Progenitor cell of endocrine pancreas (in vitro differentiated cells): ENCODE measurements at regions not wholly inside any gene's neighbourhood (a gene's known extent, or its start where the extent isn't known, plus 50 kb on each side); places are given as distances from the start of the nearest gene placed in this dataset.

Experiments
- DNase-seq: peaks from one replicate; pipeline ENCODE4 v3.0.0; 2021; ENCODE audit warnings: low spot score; ENCODE audit not compliant: unreplicated experiment
- H3K27ac Mint-ChIP-seq: 2 replicates; pipeline ENCODE4 v1.8.0; 2021; ENCODE audit warnings: mild to moderate bottlenecking, moderate library complexity, mixed read lengths
- H3K27me3 Mint-ChIP-seq: 2 replicates; pipeline ENCODE4 v1.8.0; 2021; ENCODE audit warnings: mixed read lengths
- H3K36me3 Mint-ChIP-seq: 2 replicates; pipeline ENCODE4 v1.8.0; 2022; ENCODE audit warnings: mixed read lengths; ENCODE audit not compliant: insufficient read depth
- H3K4me1 Mint-ChIP-seq: 2 replicates; pipeline ENCODE4 v1.8.0; 2021; ENCODE audit warnings: low read depth, mixed read lengths
- H3K4me3 Mint-ChIP-seq: 2 replicates; pipeline ENCODE4 v1.8.0; 2021; ENCODE audit warnings: low read depth, mild to moderate bottlenecking, moderate library complexity, mixed read lengths
- H3K9me3 Mint-ChIP-seq: 2 replicates; pipeline ENCODE4 v1.8.0; 2021; ENCODE audit warnings: low read depth, mixed read lengths
- TF ChIP-seq, protein P1 (sequence below): fragments of 200-600 bp; sonication (generic); IDR thresholded peaks from one replicate; pipeline ENCODE4 v1.5.0; 2021; ENCODE audit warnings: antibody characterized with exemption, mild to moderate bottlenecking; ENCODE audit not compliant: unreplicated experiment

DNA sequence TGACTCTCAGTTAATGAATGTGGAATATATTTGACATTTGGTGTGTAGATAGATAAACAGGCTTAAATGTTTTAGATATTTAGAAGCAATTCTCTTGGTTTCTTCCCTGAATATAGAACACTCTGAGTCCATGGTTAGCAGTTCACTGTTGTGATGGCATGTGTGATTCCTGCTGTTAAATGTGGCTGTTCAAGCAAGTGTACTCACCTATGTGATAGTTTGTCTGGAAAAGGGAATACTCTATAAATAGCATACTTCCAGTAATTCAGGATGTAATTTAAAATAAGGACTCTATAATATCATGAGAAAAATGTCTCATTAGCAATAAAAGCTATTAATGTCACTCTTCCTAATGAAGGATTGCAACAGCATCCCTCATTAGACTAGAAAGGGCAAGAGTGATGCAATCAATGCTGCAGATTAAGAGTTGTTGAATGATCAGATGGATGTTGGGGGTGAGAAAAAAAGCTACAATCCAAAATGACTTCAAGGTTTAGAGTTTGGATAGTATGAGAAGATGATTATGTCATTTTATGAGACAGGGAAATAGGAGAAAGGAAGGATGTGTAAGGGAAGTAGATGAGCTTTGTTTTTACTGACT lies 201.8 kb upstream of the WDFY3 start:
- no peaks in the 10 kb centered on the region for H3K27me3 Mint-ChIP-seq
- no peak overlapping the region for H3K4me3 Mint-ChIP-seq
- H3K27ac Mint-ChIP-seq: no peak overlapping the region
- H3K9me3 Mint-ChIP-seq: peaks cover 8% of the 10 kb centered on the region
- TF ChIP-seq, protein P1, sequence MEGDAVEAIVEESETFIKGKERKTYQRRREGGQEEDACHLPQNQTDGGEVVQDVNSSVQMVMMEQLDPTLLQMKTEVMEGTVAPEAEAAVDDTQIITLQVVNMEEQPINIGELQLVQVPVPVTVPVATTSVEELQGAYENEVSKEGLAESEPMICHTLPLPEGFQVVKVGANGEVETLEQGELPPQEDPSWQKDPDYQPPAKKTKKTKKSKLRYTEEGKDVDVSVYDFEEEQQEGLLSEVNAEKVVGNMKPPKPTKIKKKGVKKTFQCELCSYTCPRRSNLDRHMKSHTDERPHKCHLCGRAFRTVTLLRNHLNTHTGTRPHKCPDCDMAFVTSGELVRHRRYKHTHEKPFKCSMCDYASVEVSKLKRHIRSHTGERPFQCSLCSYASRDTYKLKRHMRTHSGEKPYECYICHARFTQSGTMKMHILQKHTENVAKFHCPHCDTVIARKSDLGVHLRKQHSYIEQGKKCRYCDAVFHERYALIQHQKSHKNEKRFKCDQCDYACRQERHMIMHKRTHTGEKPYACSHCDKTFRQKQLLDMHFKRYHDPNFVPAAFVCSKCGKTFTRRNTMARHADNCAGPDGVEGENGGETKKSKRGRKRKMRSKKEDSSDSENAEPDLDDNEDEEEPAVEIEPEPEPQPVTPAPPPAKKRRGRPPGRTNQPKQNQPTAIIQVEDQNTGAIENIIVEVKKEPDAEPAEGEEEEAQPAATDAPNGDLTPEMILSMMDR: no peak
- no peak for DNase-seq
- peaks cover 7% of the 10 kb centered on the region for H3K4me1 Mint-ChIP-seq
- H3K36me3 Mint-ChIP-seq: no peaks in the 10 kb centered on the region

DNA sequence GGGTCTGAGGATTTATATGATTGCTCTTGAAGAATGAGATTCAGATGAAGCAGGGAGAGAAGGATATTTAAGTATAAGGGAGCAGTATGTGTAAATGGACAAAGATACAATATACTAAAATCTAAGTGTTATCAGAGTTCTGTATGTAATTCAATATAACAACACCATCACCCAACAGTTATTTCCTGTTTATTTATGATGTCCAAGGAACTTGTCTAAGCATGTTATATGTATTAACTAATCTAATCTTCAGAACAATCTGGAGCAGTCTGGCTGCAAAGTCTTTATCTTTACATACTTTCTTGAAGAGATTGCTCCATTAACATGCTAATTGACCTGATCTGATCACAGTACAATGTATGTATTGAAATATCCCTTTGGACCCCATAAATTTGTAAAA lies 203.8 kb upstream of the WDFY3 start:
- no peak for DNase-seq
- Mint-ChIP-seq H3K36me3 (no peaks in the 10 kb centered on the region), H3K9me3 (peaks cover 4% of the 10 kb centered on the region), H3K4me3 (no peak overlapping the region), H3K4me1 (peaks cover 3% of the 10 kb centered on the region), H3K27ac (no peak overlapping the region), H3K27me3 (no peaks in the 10 kb centered on the region)
- TF ChIP-seq, protein P1: no peak

DNA sequence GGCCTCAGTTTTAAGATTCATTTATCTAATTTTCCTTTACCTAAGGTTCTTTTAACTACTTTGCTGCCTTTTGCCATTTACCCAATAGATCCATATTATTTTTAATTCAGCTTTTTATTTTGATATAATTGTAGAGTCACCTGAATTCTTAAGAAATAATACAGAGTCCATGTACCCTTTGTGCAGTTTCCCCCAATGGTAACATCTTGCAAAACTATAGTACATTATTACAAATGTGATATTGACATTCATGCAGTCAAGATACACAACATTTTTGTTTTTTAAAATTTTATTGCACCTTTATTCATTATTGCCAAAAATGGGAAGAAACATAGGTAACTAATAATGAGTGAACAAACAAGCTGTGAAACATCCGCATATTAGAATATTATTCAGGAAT lies 208.7 kb upstream of the WDFY3 start:
- H3K27me3 Mint-ChIP-seq: no peaks in the 10 kb centered on the region
- H3K4me1 Mint-ChIP-seq: peaks cover 22% of the 10 kb centered on the region
- H3K27ac Mint-ChIP-seq: no peak overlapping the region
- TF ChIP-seq, protein P1: no peak
- no peak for DNase-seq
- H3K4me3 Mint-ChIP-seq: no peak overlapping the region
- no peaks in the 10 kb centered on the region for H3K9me3 Mint-ChIP-seq
- no peaks in the 10 kb centered on the region for H3K36me3 Mint-ChIP-seq

DNA sequence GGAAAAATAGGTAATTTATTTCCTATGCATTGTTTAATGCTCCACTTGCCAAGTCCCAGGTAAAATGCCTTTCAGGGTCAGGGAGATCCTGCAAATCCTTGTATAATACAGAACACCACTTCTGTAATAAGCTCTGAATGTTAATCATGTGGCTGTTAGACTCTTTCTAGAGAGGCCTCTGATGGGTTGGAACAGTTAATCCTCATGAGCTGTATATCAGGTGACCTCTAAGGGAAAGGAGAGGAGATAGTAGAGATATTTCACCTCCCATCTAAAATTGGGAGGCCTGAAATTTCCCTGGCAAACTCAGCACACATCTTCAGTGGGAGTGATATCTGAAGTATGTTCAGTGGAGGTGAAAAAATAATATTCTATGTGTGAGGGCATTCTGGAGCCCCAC lies 210.6 kb upstream of the WDFY3 start:
- TF ChIP-seq, protein P1: no peak
- Mint-ChIP-seq H3K4me1 (peaks cover 26% of the 10 kb centered on the region), H3K27me3 (no peaks in the 10 kb centered on the region), H3K4me3 (no peak overlapping the region), H3K36me3 (no peaks in the 10 kb centered on the region), H3K27ac (no peak overlapping the region), H3K9me3 (no peaks in the 10 kb centered on the region)
- DNase-seq: no peak

DNA sequence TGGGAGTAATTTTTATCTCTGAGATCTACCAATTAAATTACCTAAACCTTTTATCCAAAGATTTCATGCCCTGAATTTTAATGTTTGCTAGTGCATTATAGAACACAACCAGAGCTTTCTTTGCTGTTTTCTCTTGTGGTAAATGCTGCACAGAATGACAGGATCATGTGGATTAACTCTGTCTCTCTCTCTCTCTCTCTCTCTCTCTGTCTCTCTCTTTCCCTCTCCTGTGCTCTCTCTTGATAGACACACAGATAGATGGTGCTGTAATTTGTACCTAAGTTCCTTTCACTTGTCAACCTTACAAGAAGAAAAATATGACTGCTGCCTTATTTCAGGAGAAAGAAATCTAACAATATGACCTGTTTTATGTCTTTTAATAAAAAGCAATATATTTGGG lies 211.2 kb upstream of the WDFY3 start:
- TF ChIP-seq, protein P1: no peak
- no peak overlapping the region for H3K27ac Mint-ChIP-seq
- no peaks in the 10 kb centered on the region for H3K27me3 Mint-ChIP-seq
- no peaks in the 10 kb centered on the region for H3K36me3 Mint-ChIP-seq
- H3K4me1 Mint-ChIP-seq: peaks cover 27% of the 10 kb centered on the region
- DNase-seq: no peak
- no peak overlapping the region for H3K4me3 Mint-ChIP-seq
- no peaks in the 10 kb centered on the region for H3K9me3 Mint-ChIP-seq
